SU-DHL-6 (cell line): ENCODE measurements at regions not wholly inside any gene's neighbourhood (a gene's known extent, or its start where the extent isn't known, plus 50 kb on each side); places are given as distances from the start of the nearest gene placed in this dataset.

Experiments used
- CTCF ChIP-seq: fragments of 200-600 bp; sonication (generic); IDR thresholded peaks from one replicate; pipeline ENCODE4 v1.5.1; 2017; ENCODE audit warnings: antibody characterized with exemption, mild to moderate bottlenecking, low read length, moderate library complexity; ENCODE audit not compliant: insufficient read depth, poor library complexity, severe bottlenecking
- EZH2phosphoT487 ChIP-seq: fragments of 200-600 bp; sonication (generic), shearing (Covaris generic); conservative IDR thresholded peaks from 2 replicates; pipeline ENCODE4 v1.6.1; 2018; ENCODE audit warnings: mild to moderate bottlenecking, antibody characterized with exemption, low read length, moderate library complexity, mixed read lengths

- no peak for TF ChIP-seq CTCF
- TF ChIP-seq EZH2phosphoT487 = no peak
Observed at GRCh38 chr7:68243128-68243527, 1246.5 kb downstream of the TYW1 start.
